BLaER1 (cell line): ENCODE measurements at regions not wholly inside any gene's neighbourhood (a gene's known extent, or its start where the extent isn't known, plus 50 kb on each side); places are given as distances from the start of the nearest gene placed in this dataset.

Experiments
- H3K27ac ChIP-seq: shearing (Covaris generic); formaldehyde crosslinking; 2 replicates; pipeline ENCODE4 v1.8.1; 2022
- H3K27me3 ChIP-seq: shearing (Covaris generic); formaldehyde crosslinking; 2 replicates; pipeline ENCODE4 v1.8.1; 2022
- H3K36me3 ChIP-seq: shearing (Covaris generic); formaldehyde crosslinking; 2 replicates; pipeline ENCODE4 v1.8.1; 2022
- H3K4me1 ChIP-seq: shearing (Covaris generic); formaldehyde crosslinking; 2 replicates; pipeline ENCODE4 v1.8.1; 2022
- H3K4me2 ChIP-seq: shearing (Covaris generic); formaldehyde crosslinking; 2 replicates; pipeline ENCODE4 v1.8.1; 2022
- H3K4me3 ChIP-seq: shearing (Covaris generic); formaldehyde crosslinking; 2 replicates; pipeline ENCODE4 v1.8.1; 2022
- H3K9ac ChIP-seq: shearing (Covaris generic); formaldehyde crosslinking; 2 replicates; pipeline ENCODE4 v1.8.1; 2022
- H3K9me3 ChIP-seq: shearing (Covaris generic); formaldehyde crosslinking; 2 replicates; pipeline ENCODE4 v1.8.1; 2022
- H4K20me1 ChIP-seq: shearing (Covaris generic); formaldehyde crosslinking; 2 replicates; pipeline ENCODE4 v1.8.1; 2022
- Cebpa-rat ChIP-seq: shearing (Covaris generic); IDR thresholded peaks from 2 replicates; pipeline ENCODE4 v1.8.1; 2022

GRCh38 chr16:27676839-27677238 lies 126.9 kb downstream of the KATNIP start:
- peaks cover 27% of the 10 kb centered on the region for H3K36me3 ChIP-seq
- H3K9me3 ChIP-seq: no peaks in the 10 kb centered on the region
- H3K4me3 ChIP-seq: no peak overlapping the region
- H3K9ac ChIP-seq: no peak overlapping the region
- H3K27me3 ChIP-seq: no peaks in the 10 kb centered on the region
- no peaks in the 10 kb centered on the region for H3K4me1 ChIP-seq
- no peak overlapping the region for H3K27ac ChIP-seq
- no peak overlapping the region for H3K4me2 ChIP-seq
- TF ChIP-seq Cebpa-rat: no peak
- H4K20me1 ChIP-seq: no peaks in the 10 kb centered on the region

DNA sequence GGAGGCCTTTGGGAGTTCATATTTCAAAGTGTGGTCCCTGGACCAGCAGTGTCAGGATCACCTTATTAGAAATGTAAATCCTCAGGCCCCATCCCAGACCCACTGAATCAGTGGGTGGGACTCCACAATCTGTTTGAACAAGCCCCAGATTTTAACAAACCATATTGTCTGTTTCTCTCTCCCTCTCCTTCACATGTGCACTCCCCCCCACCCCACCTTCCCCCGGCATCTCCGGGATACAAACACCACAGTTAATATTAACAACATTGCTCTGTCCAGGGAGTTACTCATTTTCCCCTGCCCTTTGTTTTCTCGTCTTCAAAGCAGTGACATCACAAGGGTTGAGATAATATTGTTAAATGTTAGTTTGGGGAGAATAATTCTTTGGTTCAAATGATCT lies 127.3 kb downstream of the KATNIP start:
- no peak overlapping the region for H3K9ac ChIP-seq
- H3K9me3 ChIP-seq: no peaks in the 10 kb centered on the region
- no peak overlapping the region for H3K4me3 ChIP-seq
- no peak overlapping the region for H3K27ac ChIP-seq
- H3K27me3 ChIP-seq: no peaks in the 10 kb centered on the region
- no peak overlapping the region for H3K4me2 ChIP-seq
- peaks cover 32% of the 10 kb centered on the region for H3K36me3 ChIP-seq
- no peak for TF ChIP-seq Cebpa-rat
- no peaks in the 10 kb centered on the region for H3K4me1 ChIP-seq
- H4K20me1 ChIP-seq: no peaks in the 10 kb centered on the region

DNA sequence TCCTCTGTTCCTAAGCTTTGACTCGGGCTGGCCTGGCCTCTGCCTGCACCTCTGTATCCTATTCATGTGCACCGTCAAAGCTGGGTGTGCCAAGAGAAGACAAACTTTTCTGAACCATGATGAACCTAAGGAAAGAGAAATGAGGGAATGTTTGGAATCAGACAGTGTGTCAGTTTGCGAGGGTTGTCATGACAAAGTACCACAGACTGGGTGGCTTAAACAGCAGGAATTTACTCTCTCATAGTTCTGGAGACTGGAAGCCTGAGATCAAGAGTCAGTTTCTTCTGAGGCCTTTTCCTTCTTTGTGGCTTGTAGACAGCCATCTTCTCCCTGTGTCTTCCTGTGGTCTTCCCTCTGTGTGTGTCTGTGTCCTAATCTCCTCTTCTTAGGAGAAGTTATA lies 129.0 kb downstream of the KATNIP start:
- Histone ChIP-seq H3K4me3 (no peak overlapping the region), H3K36me3 (peaks cover 44% of the 10 kb centered on the region), H3K4me1 (no peaks in the 10 kb centered on the region), H3K9ac (no peak overlapping the region), H4K20me1 (no peaks in the 10 kb centered on the region), H3K4me2 (no peak overlapping the region), H3K27ac (no peak overlapping the region), H3K27me3 (no peaks in the 10 kb centered on the region), H3K9me3 (no peaks in the 10 kb centered on the region)
- TF ChIP-seq Cebpa-rat: no peak

DNA sequence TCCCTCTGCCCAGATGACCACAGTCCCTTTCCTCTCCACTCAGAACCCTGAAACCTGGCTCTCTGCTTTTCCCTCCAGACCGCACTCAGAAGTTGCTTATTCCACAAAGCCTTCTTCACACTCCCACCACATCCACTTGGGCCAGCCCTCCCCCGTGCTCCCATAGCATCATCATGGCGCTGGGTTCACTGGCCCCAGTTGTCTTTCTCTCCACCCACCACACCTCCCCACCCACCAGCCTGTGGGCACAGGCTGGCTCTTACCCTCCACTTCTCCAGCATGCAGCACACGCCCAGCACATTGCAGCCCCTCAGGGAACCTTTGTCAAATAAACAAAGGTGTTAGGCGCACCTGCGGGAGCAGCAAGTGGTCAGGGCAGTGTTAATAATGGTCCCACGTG lies 130.0 kb downstream of the KATNIP start:
- TF ChIP-seq Cebpa-rat: no peak
- no peaks in the 10 kb centered on the region for H3K27me3 ChIP-seq
- H3K9ac ChIP-seq: no peak overlapping the region
- H3K9me3 ChIP-seq: no peaks in the 10 kb centered on the region
- no peaks in the 10 kb centered on the region for H4K20me1 ChIP-seq
- H3K4me2 ChIP-seq: no peak overlapping the region
- no peak overlapping the region for H3K4me3 ChIP-seq
- no peaks in the 10 kb centered on the region for H3K4me1 ChIP-seq
- no peak overlapping the region for H3K27ac ChIP-seq
- H3K36me3 ChIP-seq: peaks cover 44% of the 10 kb centered on the region

GRCh38 chr16:27681681-27682080 lies 131.7 kb downstream of the KATNIP start:
- TF ChIP-seq Cebpa-rat: no peak

DNA sequence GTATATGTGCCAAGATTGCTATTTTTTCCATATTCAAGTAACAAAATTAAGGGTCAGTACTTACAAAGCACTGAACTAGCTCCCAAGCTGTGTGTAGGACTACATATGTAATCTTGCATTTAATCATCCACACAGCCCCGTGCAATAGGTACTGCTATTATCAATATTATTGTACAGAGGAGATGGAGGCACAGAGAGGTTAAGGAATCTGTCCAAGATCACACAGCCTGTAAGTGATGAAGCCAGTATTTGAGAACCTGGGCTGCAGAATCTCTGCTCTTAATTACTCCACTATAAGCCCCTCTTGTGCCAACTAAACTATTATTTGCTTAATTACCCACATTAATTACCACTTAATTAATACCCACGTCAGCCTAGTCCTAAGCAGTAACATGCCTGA lies 134.1 kb downstream of the KATNIP start:
- no peak overlapping the region for H3K4me3 ChIP-seq
- H4K20me1 ChIP-seq: no peaks in the 10 kb centered on the region
- no peak overlapping the region for H3K4me2 ChIP-seq
- H3K9ac ChIP-seq: no peak overlapping the region
- no peak for TF ChIP-seq Cebpa-rat
- H3K9me3 ChIP-seq: no peaks in the 10 kb centered on the region
- H3K27me3 ChIP-seq: no peaks in the 10 kb centered on the region
- no peak overlapping the region for H3K27ac ChIP-seq
- H3K4me1 ChIP-seq: no peaks in the 10 kb centered on the region
- peaks cover 29% of the 10 kb centered on the region for H3K36me3 ChIP-seq

More at GRCh38 chr16:27681681-27682080, 131.7 kb downstream of the KATNIP start:
- no peaks in the 10 kb centered on the region for H3K27me3 ChIP-seq
- no peak overlapping the region for H3K27ac ChIP-seq
- H4K20me1 ChIP-seq: no peaks in the 10 kb centered on the region
- H3K4me2 ChIP-seq: no peak overlapping the region
- H3K9ac ChIP-seq: no peak overlapping the region
- no peaks in the 10 kb centered on the region for H3K9me3 ChIP-seq
- no peaks in the 10 kb centered on the region for H3K4me1 ChIP-seq
- peaks cover 44% of the 10 kb centered on the region for H3K36me3 ChIP-seq
- H3K4me3 ChIP-seq: no peak overlapping the region

- Histone ChIP-seq H3K4me3 (no peak overlapping the region), H3K27me3 (no peaks in the 10 kb centered on the region), H3K27ac (no peak overlapping the region), H3K36me3 (peaks cover 26% of the 10 kb centered on the region), H3K9ac (no peak overlapping the region), H4K20me1 (no peaks in the 10 kb centered on the region), H3K9me3 (no peaks in the 10 kb centered on the region), H3K4me2 (no peak overlapping the region), H3K4me1 (no peaks in the 10 kb centered on the region)
- no peak for TF ChIP-seq Cebpa-rat
Observed at GRCh38 chr16:27685807-27686206, 135.9 kb downstream of the KATNIP start.

GRCh38 chr16:27686926-27687325 lies 137.0 kb downstream of the KATNIP start:
- Histone ChIP-seq H3K4me2 (no peak overlapping the region), H3K36me3 (peaks cover 16% of the 10 kb centered on the region), H3K9me3 (no peaks in the 10 kb centered on the region), H3K4me3 (no peak overlapping the region), H4K20me1 (no peaks in the 10 kb centered on the region), H3K4me1 (no peaks in the 10 kb centered on the region), H3K27me3 (no peaks in the 10 kb centered on the region), H3K27ac (no peak overlapping the region), H3K9ac (no peak overlapping the region)
- no peak for TF ChIP-seq Cebpa-rat

- no peak overlapping the region for H3K9ac ChIP-seq
- H3K9me3 ChIP-seq: no peaks in the 10 kb centered on the region
- H3K4me1 ChIP-seq: no peaks in the 10 kb centered on the region
- H3K4me2 ChIP-seq: no peak overlapping the region
- H3K4me3 ChIP-seq: no peak overlapping the region
- peaks cover 9% of the 10 kb centered on the region for H3K36me3 ChIP-seq
- H4K20me1 ChIP-seq: no peaks in the 10 kb centered on the region
- no peak for TF ChIP-seq Cebpa-rat
- no peak overlapping the region for H3K27ac ChIP-seq
- no peaks in the 10 kb centered on the region for H3K27me3 ChIP-seq
Observed at GRCh38 chr16:27687605-27688004, 137.7 kb downstream of the KATNIP start.

GRCh38 chr16:27689711-27690110 lies 139.8 kb downstream of the KATNIP start:
- Histone ChIP-seq H3K4me3 (no peak overlapping the region), H4K20me1 (no peaks in the 10 kb centered on the region), H3K9me3 (no peaks in the 10 kb centered on the region), H3K4me2 (no peak overlapping the region), H3K27ac (no peak overlapping the region), H3K36me3 (no peaks in the 10 kb centered on the region), H3K9ac (no peak overlapping the region), H3K4me1 (no peaks in the 10 kb centered on the region), H3K27me3 (no peaks in the 10 kb centered on the region)
- TF ChIP-seq Cebpa-rat: no peak

GRCh38 chr16:27690608-27691007 lies 140.7 kb downstream of the KATNIP start:
- Histone ChIP-seq H3K27ac (no peak overlapping the region), H3K9ac (no peak overlapping the region), H3K36me3 (no peaks in the 10 kb centered on the region), H3K4me3 (no peak overlapping the region), H3K4me2 (no peak overlapping the region), H3K27me3 (no peaks in the 10 kb centered on the region), H3K4me1 (no peaks in the 10 kb centered on the region), H4K20me1 (no peaks in the 10 kb centered on the region), H3K9me3 (no peaks in the 10 kb centered on the region)
- TF ChIP-seq Cebpa-rat: no peak
